A549 (cell line): ENCODE measurements at regions not wholly inside any gene's neighbourhood (a gene's known extent, or its start where the extent isn't known, plus 50 kb on each side); places are given as distances from the start of the nearest gene placed in this dataset.
A peak's percentile ranks its signal among the peaks of the same experiment; 100 is the strongest.

Source experiments
- ATAC-seq, 2 experiments: fragments of 200-7000 bp in 1 of 2; fragments of >200 bp in 1 of 2; cut with Nextera tagmentation in 1 of 2; cut with Tn5 transposase in 1 of 2; 3 replicates each; pipeline versions ENCODE4 v1.8.0 to v1.9.1; 2018 to 2020; ENCODE audit warnings: mild to moderate bottlenecking in 1 of 2, moderate library complexity in 1 of 2
- CTCF ChIA-PET: fragments of 300-600 bp; sonication (Branson Sonifier 250); formaldehyde crosslinking; extraction: SDS; loops from one replicate; lab custom pipeline; 2021; ENCODE audit warnings: antibody characterized with exemption, inconsistent platforms; lab: Yijun Ruan, JAX
- POLR2A ChIA-PET: fragments of 350-600 bp; formaldehyde crosslinking; extraction: SDS; loops from one replicate; lab custom pipeline; 2021; ENCODE audit warnings: antibody characterized with exemption, inconsistent platforms; lab: Yijun Ruan, JAX
- DNase-seq, 2 experiments: peaks; one replicate each; pipeline versions ENCODE4 v3.0.0 to v3.0.0-alpha.2; 2011 to 2016; ENCODE audit warnings: low read depth in 1 of 2, low spot score in 1 of 2
- FAIRE-seq: peaks from 2 replicates; lab custom pipeline; 2011; peaks lifted over from hg19 to GRCh38; lab: Jason Lieb, UNC
- H3K27ac ChIP-seq, 2 experiments: fragments of >200 bp; sonication (Bioruptor Twin); formaldehyde crosslinking; 3 replicates each; pipeline ENCODE4 v1.5.1; 2016 to 2017
- H3K4me1 ChIP-seq: fragments of >200 bp; sonication (Bioruptor Twin); formaldehyde crosslinking; 3 replicates; pipeline ENCODE4 v1.6.1; 2016
- H3K4me2 ChIP-seq: fragments of >200 bp; sonication (Bioruptor Twin); formaldehyde crosslinking; 3 replicates; pipeline ENCODE4 v1.6.1; 2016
- H3K4me3 ChIP-seq: fragments of >200 bp; sonication (Bioruptor Twin); formaldehyde crosslinking; 3 replicates; pipeline ENCODE4 v1.5.1; 2016
- H3K9me3 ChIP-seq: fragments of >200 bp; sonication (Bioruptor Twin); formaldehyde crosslinking; 3 replicates; pipeline ENCODE4 v1.6.1; 2016
- BCL3 ChIP-seq: fragments of >200 bp; sonication (Bioruptor Twin); formaldehyde crosslinking; IDR thresholded peaks from 3 replicates; pipeline ENCODE4 v1.6.1; 2016
- CBX8 ChIP-seq: fragments of 200-600 bp; sonication (generic); IDR thresholded peaks from 2 replicates; pipeline ENCODE4 v1.6.1; 2016
- CEBPB ChIP-seq, 2 experiments: fragments of >200 bp in 1 of 2; sonication (Bioruptor Twin) in 1 of 2; formaldehyde crosslinking in 1 of 2; IDR thresholded peaks; 2 replicates each; pipeline ENCODE4 v1.6.1; 2012 to 2016
- CHD2 ChIP-seq: fragments of 150-350 bp; IDR thresholded peaks from 2 replicates; pipeline ENCODE4 v1.6.1; 2014; ENCODE audit warnings: low read length; ENCODE audit not compliant: partially characterized antibody
- CHD4 ChIP-seq: fragments of 200-600 bp; sonication (generic); IDR thresholded peaks from 2 replicates; pipeline ENCODE4 v1.6.1; 2016; ENCODE audit warnings: antibody characterized with exemption, mild to moderate bottlenecking, borderline replicate concordance
- EHMT2 ChIP-seq: fragments of 200-600 bp; sonication (generic); IDR thresholded peaks from 2 replicates; pipeline ENCODE4 v1.6.1; 2016; ENCODE audit warnings: antibody characterized with exemption, low read depth, mild to moderate bottlenecking, moderate library complexity
- EP300 ChIP-seq, 2 experiments: fragments of >200 bp; sonication (Bioruptor Twin); formaldehyde crosslinking; IDR thresholded peaks; 2 replicates in 1 of 2; 3 replicates in 1 of 2; pipeline ENCODE4 v1.6.1; 2016 to 2017
- FOSB ChIP-seq: fragments of 250-450 bp; sonication (Bioruptor Pico); IDR thresholded peaks from 2 replicates; pipeline ENCODE4 v1.5.0; 2020; ENCODE audit warnings: mild to moderate bottlenecking, moderate library complexity
- HDAC2 ChIP-seq: fragments of 200-600 bp; sonication (generic); IDR thresholded peaks from 2 replicates; pipeline ENCODE4 v1.6.1; 2016
- HEYL ChIP-seq: fragments of 250-450 bp; sonication (Bioruptor Pico); IDR thresholded peaks from 2 replicates; pipeline ENCODE4 v1.8.0; 2021; ENCODE audit warnings: mild to moderate bottlenecking, moderate library complexity
- HMGXB4 ChIP-seq: fragments of 250-450 bp; sonication (Bioruptor Pico); IDR thresholded peaks from 2 replicates; pipeline ENCODE4 v1.5.0; 2021; ENCODE audit warnings: mild to moderate bottlenecking, moderate library complexity, borderline replicate concordance
- HOXA7 ChIP-seq: fragments of 250-450 bp; sonication (Bioruptor Pico); IDR thresholded peaks from 2 replicates; pipeline ENCODE4 v1.5.0; 2020; ENCODE audit warnings: mild to moderate bottlenecking, moderate library complexity
- HOXB13 ChIP-seq: fragments of 250-450 bp; sonication (Bioruptor Pico); IDR thresholded peaks from 2 replicates; pipeline ENCODE4 v1.5.0; 2020; ENCODE audit warnings: low read depth, mild to moderate bottlenecking, moderate library complexity
- JUN ChIP-seq, 2 experiments: fragments of >200 bp; sonication (Bioruptor Twin); formaldehyde crosslinking; IDR thresholded peaks; 2 replicates in 1 of 2; 3 replicates in 1 of 2; pipeline ENCODE4 v1.6.1; 2016 to 2017
- JUNB ChIP-seq: fragments of >200 bp; sonication (Bioruptor Twin); formaldehyde crosslinking; IDR thresholded peaks from 2 replicates; pipeline ENCODE4 v1.6.1; 2016
- KDM1A ChIP-seq: fragments of 200-600 bp; sonication (generic); IDR thresholded peaks from 2 replicates; pipeline ENCODE4 v1.6.1; 2016; ENCODE audit warnings: low read depth, mild to moderate bottlenecking
- KDM5A ChIP-seq: fragments of 200-600 bp; sonication (generic); IDR thresholded peaks from 2 replicates; pipeline ENCODE4 v1.6.1; 2016; ENCODE audit warnings: antibody characterized with exemption, mild to moderate bottlenecking
- MYC ChIP-seq: IDR thresholded peaks from 2 replicates; pipeline ENCODE4 v1.6.1; 2012; ENCODE audit warnings: mild to moderate bottlenecking, inconsistent platforms, low read length, improper control_type of control experiment, borderline replicate concordance
- NFE2L2 ChIP-seq: fragments of 150-350 bp; conservative IDR thresholded peaks from 2 replicates; pipeline ENCODE4 v1.6.1; 2014; ENCODE audit warnings: low read length
- NR3C1 ChIP-seq: fragments of >200 bp; sonication (Bioruptor Twin); formaldehyde crosslinking; IDR thresholded peaks from 3 replicates; pipeline ENCODE4 v1.6.1; 2017
- PBX3 ChIP-seq: IDR thresholded peaks from 2 replicates; pipeline ENCODE4 v1.6.1; 2012
- RAD21 ChIP-seq, 2 experiments: fragments of >200 bp in 1 of 2; sonication (Bioruptor Twin) in 1 of 2; formaldehyde crosslinking in 1 of 2; IDR thresholded peaks in 1 of 2; conservative IDR thresholded peaks in 1 of 2; 2 replicates in 1 of 2; 3 replicates in 1 of 2; pipeline ENCODE4 v1.6.1; 2012 to 2018; ENCODE audit warnings: inconsistent platforms in 1 of 2
- RARB ChIP-seq: fragments of 250-450 bp; sonication (Bioruptor Pico); IDR thresholded peaks from 2 replicates; pipeline ENCODE4 v1.8.0; 2021; ENCODE audit warnings: mild to moderate bottlenecking, moderate library complexity
- RCOR1 ChIP-seq: fragments of 150-350 bp; IDR thresholded peaks from 2 replicates; pipeline ENCODE4 v1.6.1; 2014; ENCODE audit warnings: antibody characterized with exemption, low read length, low read depth
- REST ChIP-seq: fragments of 200-600 bp; sonication (generic); IDR thresholded peaks from 2 replicates; pipeline ENCODE4 v1.6.1; 2016; ENCODE audit warnings: antibody characterized with exemption, mild to moderate bottlenecking, moderate library complexity
- SMC3 ChIP-seq: fragments of >200 bp; sonication (Bioruptor Twin); formaldehyde crosslinking; IDR thresholded peaks from 3 replicates; pipeline ENCODE4 v1.6.1; 2018; ENCODE audit warnings: inconsistent platforms
- TFCP2L1 ChIP-seq: fragments of 250-450 bp; sonication (Bioruptor Pico); IDR thresholded peaks from 2 replicates; pipeline ENCODE4 v1.5.0; 2021; ENCODE audit warnings: mild to moderate bottlenecking
- ZNF302 ChIP-seq: fragments of 250-450 bp; sonication (Bioruptor Pico); IDR thresholded peaks from 2 replicates; pipeline ENCODE4 v1.9.0; 2021; ENCODE audit warnings: inconsistent platforms, mild to moderate bottlenecking, moderate library complexity
- ZSCAN20 ChIP-seq: fragments of 250-450 bp; sonication (Bioruptor Pico); IDR thresholded peaks from 2 replicates; pipeline ENCODE4 v1.8.0; 2022; ENCODE audit warnings: mild to moderate bottlenecking, moderate library complexity
- WGBS: methylation state at CpG from one replicate; pipeline ENCODE4 v1.1.6; 2017; ENCODE audit errors: missing lambda C conversion rate; 5-methylcytosine and 5-hydroxymethylcytosine counted together

- no peak overlapping the region for H3K4me2 ChIP-seq
- peaks cover 11% of the 10 kb centered on the region for H3K4me1 ChIP-seq
- WGBS, result 11% methylated on average over 3 of the region's 3 CpGs
- CTCF ChIA-PET, result interaction anchor here (1.1 kb wide), 1 partner anchor 16 kb away, joined by 4 read pairs; no protein-coding TSS in a partner anchor
- DNase-seq, result no peak
- no peak for ATAC-seq
- TF ChIP-seq HOXA7 (CRISPR knock-in tag) (no peak), CBX8 (no peak), NFE2L2 (no peak), TFCP2L1 (CRISPR knock-in tag) (no peak), SMC3 (no peak), FOSB (CRISPR knock-in tag) (no peak), HEYL (CRISPR knock-in tag) (no peak), RCOR1 (no peak), HDAC2 (no peak), ZNF302 (CRISPR knock-in tag) (no peak), KDM1A (no peak), RAD21 (conservative IDR thresholded peaks at IDR 0.05 in 1 of 2, IDR thresholded peaks at IDR 0.05 in 1 of 2) (no peak), CHD2 (no peak), CHD4 (no peak), ZSCAN20 (no peak), EHMT2 (no peak), KDM5A (no peak), BCL3 (no peak)
- POLR2A ChIA-PET, result no interaction called here
- peak; percentile 74 for FAIRE-seq
- no peaks in the 10 kb centered on the region for H3K9me3 ChIP-seq
- no peak overlapping the region for H3K4me3 ChIP-seq
- H3K27ac ChIP-seq, result no peak overlapping the region
Measured at GRCh38 chr20:11691766-11692165, 225.9 kb upstream of the BTBD3 start.

- Histone ChIP-seq H3K9me3 (0 out of 3 replicates have a peak, but pooled peaks cover 3% of the 10 kb centered on the region), H3K4me3 (no peak overlapping the region), H3K4me1 (peaks cover 5% of the 10 kb centered on the region), H3K4me2 (no peak overlapping the region), H3K27ac (no peak overlapping the region)
- CTCF ChIA-PET, result interaction anchor here (1.1 kb wide), 1 partner anchor 16 kb away, joined by 4 read pairs; no protein-coding TSS in a partner anchor
- TF ChIP-seq CEBPB (IDR thresholded peaks at IDR 0.05) (no peak), RCOR1 (no peak), HEYL (CRISPR knock-in tag) (no peak), MYC (no peak), CHD4 (no peak), ZSCAN20 (no peak), PBX3 (no peak), KDM5A (no peak), EHMT2 (no peak), HOXB13 (CRISPR knock-in tag) (no peak)
- ATAC-seq, result no peak
- no peak for DNase-seq
- 7% methylated on average over 2 of the region's 2 CpGs for WGBS
- FAIRE-seq, result no peak
- POLR2A ChIA-PET, result no interaction called here
Measured at GRCh38 chr20:11692567-11692966, 225.1 kb upstream of the BTBD3 start.

- 47% methylated on average over 5 of the region's 5 CpGs for WGBS
- no peak for FAIRE-seq
- Histone ChIP-seq H3K4me2 (no peak overlapping the region), H3K4me3 (no peak overlapping the region), H3K4me1 (no peaks in the 10 kb centered on the region), H3K9me3 (0 out of 3 replicates have a peak, but pooled peaks cover 3% of the 10 kb centered on the region), H3K27ac (no peak overlapping the region)
- no peak for DNase-seq
- ChIA-PET CTCF (no interaction called here), POLR2A (no interaction called here)
- no peak for ATAC-seq
- TF ChIP-seq EP300 (IDR thresholded peaks at IDR 0.05) (no peak), JUN (IDR thresholded peaks at IDR 0.05) (no peak), SMC3 (no peak), RARB (no peak), NR3C1 (no peak), HMGXB4 (no peak), FOSB (CRISPR knock-in tag) (no peak), HOXA7 (CRISPR knock-in tag) (no peak), HOXB13 (CRISPR knock-in tag) (no peak), MYC (no peak), CHD2 (no peak), REST (no peak), JUNB (no peak)
Measured at GRCh38 chr20:11694467-11694866, 223.2 kb upstream of the BTBD3 start.
